GM12875 (cell line): ENCODE measurements at regions not wholly inside any gene's neighbourhood (a gene's known extent, or its start where the extent isn't known, plus 50 kb on each side); places are given as distances from the start of the nearest gene placed in this dataset.

Source experiments
- H3K4me3 ChIP-seq: one replicate; pipeline ENCODE4 v1.5.1; 2011; ENCODE audit warnings: low read depth, low read length, control low read depth
- CTCF ChIP-seq: IDR thresholded peaks from 2 replicates; pipeline ENCODE4 v1.5.1; 2011; ENCODE audit warnings: low read depth, mild to moderate bottlenecking, control low read depth, inconsistent platforms, low read length, moderate library complexity, borderline replicate concordance; ENCODE audit not compliant: insufficient read depth

DNA sequence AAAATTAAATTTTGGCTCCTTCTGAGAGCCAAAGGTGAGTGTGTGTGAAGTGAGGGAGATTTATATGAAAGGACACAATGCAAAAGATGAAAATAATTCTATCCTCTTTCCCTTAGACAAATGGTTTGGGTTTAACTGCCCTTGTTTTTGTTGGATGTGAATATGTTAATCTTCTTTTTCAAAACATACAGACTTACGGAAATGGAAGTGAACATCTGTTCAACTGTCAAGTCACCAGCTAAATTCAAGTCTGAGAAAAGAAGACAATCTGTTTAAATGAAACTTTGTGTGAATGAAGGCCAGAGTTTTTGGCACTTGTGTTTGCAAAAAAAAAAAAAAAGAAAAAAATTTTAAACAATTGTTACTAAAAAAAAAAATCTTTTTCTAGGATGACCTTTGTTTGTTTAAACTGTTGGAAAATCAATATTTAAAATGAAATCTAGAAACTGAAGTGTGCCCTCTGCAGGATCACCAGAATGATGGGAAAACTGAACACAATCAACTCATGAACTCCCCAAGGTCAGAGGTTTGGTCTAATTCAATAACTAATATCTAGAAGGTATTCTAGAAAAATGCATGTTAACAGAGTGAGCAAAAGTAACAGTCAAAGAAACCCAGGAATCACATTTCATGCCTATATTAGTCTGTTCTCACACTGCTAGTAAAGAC lies 448.8 kb downstream of the FLRT2 start:
- TF ChIP-seq CTCF, result no peak
- H3K4me3 ChIP-seq, result no peak overlapping the region

GRCh38 chr14:85974602-85975001 lies 444.7 kb downstream of the FLRT2 start:
- no peak overlapping the region for H3K4me3 ChIP-seq
- TF ChIP-seq CTCF, result no peak

DNA sequence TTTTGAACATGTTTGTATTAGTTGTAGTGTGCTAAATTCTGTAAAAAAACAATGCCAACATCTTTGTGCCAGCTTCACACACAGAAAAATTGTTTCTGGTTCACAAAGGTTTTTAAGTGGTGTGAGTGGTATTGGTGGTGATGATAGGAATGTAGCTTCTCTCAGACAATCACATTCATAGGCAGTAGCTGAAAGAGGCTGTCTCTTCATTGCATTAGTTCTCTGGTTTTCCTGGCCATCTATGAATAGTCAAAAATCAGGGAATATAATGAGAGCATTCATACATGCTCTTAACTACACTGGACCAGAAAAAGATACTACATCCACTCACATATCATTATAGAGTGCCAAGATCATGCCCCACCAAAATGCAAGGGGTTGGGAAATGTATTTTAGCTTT lies 433.5 kb downstream of the FLRT2 start:
- no peak overlapping the region for H3K4me3 ChIP-seq
- no peak for TF ChIP-seq CTCF

GRCh38 chr14:85960756-85961155 lies 430.8 kb downstream of the FLRT2 start:
- no peak for TF ChIP-seq CTCF
- H3K4me3 ChIP-seq, result no peak overlapping the region

GRCh38 chr14:85959063-85959462 lies 429.1 kb downstream of the FLRT2 start:
- H3K4me3 ChIP-seq, result no peak overlapping the region
- no peak for TF ChIP-seq CTCF

DNA sequence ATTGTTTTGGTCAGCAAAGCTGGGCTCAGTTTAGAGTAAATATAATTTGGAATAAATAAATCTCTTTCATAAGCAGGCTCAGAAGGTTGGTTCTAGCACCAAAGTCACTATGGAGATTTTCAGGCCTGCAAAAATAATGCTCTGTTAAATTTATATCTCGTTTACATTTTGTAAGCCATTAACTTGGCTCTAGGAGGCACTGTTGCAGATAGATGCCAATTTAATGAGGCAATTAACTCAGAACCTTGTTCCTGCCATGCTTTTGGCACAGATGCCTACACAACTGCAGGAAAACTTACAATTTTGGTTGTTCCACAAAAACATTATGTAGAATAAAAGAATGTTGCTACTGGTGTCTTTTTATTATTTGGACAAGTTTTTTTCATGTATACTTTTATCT lies 428.1 kb downstream of the FLRT2 start:
- TF ChIP-seq CTCF, result no peak
- no peak overlapping the region for H3K4me3 ChIP-seq

DNA sequence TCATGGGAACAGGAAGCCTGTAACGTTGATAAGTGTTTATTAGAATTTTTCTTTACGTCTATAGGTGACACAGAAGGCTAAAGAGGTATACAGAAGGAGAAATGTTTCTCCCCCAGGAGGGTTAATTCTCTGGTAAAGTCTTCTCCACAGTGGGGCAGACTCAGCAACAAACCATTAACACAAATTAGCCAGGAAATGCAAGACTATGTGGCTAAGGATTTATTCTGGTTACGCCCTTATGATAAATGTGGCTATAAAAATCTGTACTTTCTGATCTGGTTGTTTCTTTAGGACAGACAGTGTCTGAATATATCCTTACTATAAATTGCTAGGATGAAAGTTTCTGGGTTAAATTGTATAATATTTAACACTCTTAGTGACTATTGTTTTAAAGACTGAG lies 423.3 kb downstream of the FLRT2 start:
- no peak overlapping the region for H3K4me3 ChIP-seq
- no peak for TF ChIP-seq CTCF
